Neuronal stem cell (in vitro differentiated cells): ENCODE measurements at regions not wholly inside any gene's neighbourhood (a gene's known extent, or its start where the extent isn't known, plus 50 kb on each side); places are given as distances from the start of the nearest gene placed in this dataset.

Experiments
- DNase-seq: peaks from one replicate; pipeline ENCODE4 v3.0.0-alpha.2; 2013; ENCODE audit warnings: low spot score
- H2AFZ ChIP-seq: one replicate; pipeline ENCODE4 v1.6.1; 2013; ENCODE audit warnings: mild to moderate bottlenecking, low read length, inconsistent platforms
- H2AK5ac ChIP-seq: 2 replicates; pipeline ENCODE4 v1.6.1; 2013; ENCODE audit warnings: low read depth, mild to moderate bottlenecking, inconsistent platforms, low read length, moderate library complexity, mixed read lengths
- H2BK120ac ChIP-seq: 2 replicates; pipeline ENCODE4 v1.6.1; 2013; ENCODE audit warnings: low read depth, mild to moderate bottlenecking, inconsistent platforms, low read length, moderate library complexity, mixed read lengths
- H2BK12ac ChIP-seq: one replicate; pipeline ENCODE4 v1.6.1; 2013; ENCODE audit warnings: low read length, inconsistent platforms
- H2BK15ac ChIP-seq: 2 replicates; pipeline ENCODE4 v1.6.1; 2013; ENCODE audit warnings: mild to moderate bottlenecking, low read length, inconsistent platforms, mixed read lengths
- H2BK5ac ChIP-seq: one replicate; pipeline ENCODE4 v1.6.1; 2013; ENCODE audit warnings: inconsistent platforms, mild to moderate bottlenecking, low read length, moderate library complexity
- H3K14ac ChIP-seq: one replicate; pipeline ENCODE4 v1.6.1; 2013; ENCODE audit warnings: low read length, inconsistent platforms
- H3K18ac ChIP-seq: 2 replicates; pipeline ENCODE4 v1.6.1; 2013; ENCODE audit warnings: low read length, inconsistent platforms
- H3K23ac ChIP-seq: 2 replicates; pipeline ENCODE4 v1.6.1; 2013; ENCODE audit warnings: low read depth, mild to moderate bottlenecking, mixed read lengths, low read length, inconsistent platforms; ENCODE audit not compliant: poor library complexity
- H3K27ac ChIP-seq: replicated peaks from 3 replicates; pipeline ENCODE4 v1.5.1; 2013; ENCODE audit warnings: low read length, inconsistent platforms
- H3K27me3 ChIP-seq, 3 experiments: 2 replicates each; pipeline ENCODE4 v1.6.1; 2013; ENCODE audit warnings: low read length in 3 of 3, mild to moderate bottlenecking in 2 of 3, inconsistent platforms in 1 of 3, low read depth in 1 of 3, mixed read lengths in 1 of 3, moderate library complexity in 1 of 3; ENCODE audit not compliant: control insufficient read depth in 3 of 3, insufficient read depth in 3 of 3
- H3K36me3 ChIP-seq, 2 donors: replicated peaks in 1 of 2; 2 replicates each; pipeline ENCODE4 v1.6.1; 2013; ENCODE audit warnings: low read length in 2 of 2; ENCODE audit not compliant: control insufficient read depth in 2 of 2, insufficient read depth in 2 of 2
- H3K4ac ChIP-seq: 2 replicates; pipeline ENCODE4 v1.6.1; 2013; ENCODE audit warnings: inconsistent platforms, mild to moderate bottlenecking, low read length, moderate library complexity
- H3K4me1 ChIP-seq, 2 donors: 1 replicate in 1 of 2; 2 replicates in 1 of 2; pipeline ENCODE4 v1.6.1; 2013; ENCODE audit warnings: low read length in 2 of 2, low read depth in 1 of 2; ENCODE audit not compliant: control insufficient read depth in 2 of 2, insufficient read depth in 1 of 2
- H3K4me2 ChIP-seq: one replicate; pipeline ENCODE4 v1.6.1; 2013; ENCODE audit warnings: mild to moderate bottlenecking, low read length, inconsistent platforms; ENCODE audit not compliant: insufficient read depth, poor library complexity, severe bottlenecking
- H3K4me3 ChIP-seq, 2 donors: 2 replicates each; pipeline ENCODE4 v1.5.1; 2013; ENCODE audit warnings: low read length in 2 of 2, mild to moderate bottlenecking in 2 of 2, inconsistent platforms in 1 of 2, moderate library complexity in 1 of 2
- H3K79me1 ChIP-seq: one replicate; pipeline ENCODE4 v1.6.1; 2013; ENCODE audit warnings: low read depth, mild to moderate bottlenecking, inconsistent platforms, low read length, moderate library complexity
- H3K9ac ChIP-seq: one replicate; pipeline ENCODE4 v1.6.1; 2013; ENCODE audit warnings: mild to moderate bottlenecking, low read depth, low read length, inconsistent platforms; ENCODE audit not compliant: poor library complexity
- H3K9me3 ChIP-seq, 2 donors: replicated peaks in 1 of 2; 2 replicates each; pipeline versions ENCODE3 to v1.6.1; 2013; ENCODE audit warnings: low read length in 2 of 2, mild to moderate bottlenecking in 2 of 2, inconsistent platforms in 1 of 2, low read depth in 1 of 2, mixed read lengths in 1 of 2, moderate library complexity in 1 of 2; ENCODE audit not compliant: control insufficient read depth in 2 of 2, insufficient read depth in 1 of 2
- H4K8ac ChIP-seq: one replicate; pipeline ENCODE4 v1.6.1; 2013; ENCODE audit warnings: low read depth, mild to moderate bottlenecking, inconsistent platforms, low read length, moderate library complexity
- H4K91ac ChIP-seq: one replicate; pipeline ENCODE4 v1.6.1; 2013; ENCODE audit warnings: low read length, low read depth, mild to moderate bottlenecking, inconsistent platforms; ENCODE audit not compliant: poor library complexity
- WGBS, 2 donors: extraction: QIAGEN DNeasy Blood & Tissue Kit; methylation state at CpG; one replicate each; pipeline ENCODE4 v1.1.7; 2013; ENCODE audit warnings: missing lambda C conversion rate in 2 of 2, mixed read lengths in 1 of 2; ENCODE audit not compliant: insufficient read length in 2 of 2, insufficient replicate concordance in 1 of 2; ENCODE audit errors: extremely low coverage in 2 of 2; 5-methylcytosine and 5-hydroxymethylcytosine counted together

- Histone ChIP-seq H2BK12ac (peak overlapping the region; percentile 26), H3K79me1 (no peaks in the 10 kb centered on the region), H3K9me3 (peaks cover 3% of the 10 kb centered on the region in 2 donors), H2BK5ac (no peak overlapping the region), H2BK120ac (no peak overlapping the region), H3K18ac (no peak overlapping the region), H3K23ac (peak overlapping the region; percentile 11), H3K4me3 (peak overlapping the region in 1 of 2 donors; percentile 3), H3K27me3 (peaks cover 0 to 14% (median 0%) of the 10 kb centered on the region in 3 experiments), H4K91ac (peak overlapping the region; percentile 35), H3K4ac (no peak overlapping the region), H2AK5ac (peak overlapping the region; percentile 53), H3K4me1 (peaks cover 3 to 6% of the 10 kb centered on the region in 2 donors), H3K27ac (no peak overlapping the region), H3K14ac (peak overlapping the region; percentile 84), H3K9ac (no peak overlapping the region), H4K8ac (no peak overlapping the region), H2BK15ac (no peak overlapping the region), H2AFZ (no peak overlapping the region), H3K36me3 (no peaks in the 10 kb centered on the region), H3K4me2 (no peak overlapping the region)
- no peak for DNase-seq
- no CpG with 5 or more reads among the region's 24 CpGs for WGBS, 2 donors
These were observed 56.2 kb upstream of the DPYSL4 start for GRCh38 chr10:132130286-132131265.

GRCh38 chr10:132131581-132132420 lies 54.9 kb upstream of the DPYSL4 start:
- no peak overlapping the region for H4K8ac ChIP-seq
- H3K9ac ChIP-seq: peak overlapping the region; percentile 15
- no peak overlapping the region for H3K4me3 ChIP-seq
- H3K18ac ChIP-seq: peak overlapping the region; percentile 75
- peaks cover 3% of the 10 kb centered on the region in 2 donors for H3K9me3 ChIP-seq
- no peak overlapping the region for H2BK120ac ChIP-seq
- H2BK15ac ChIP-seq: no peak overlapping the region
- no peak overlapping the region for H2BK12ac ChIP-seq
- no peak for DNase-seq
- no peak overlapping the region for H3K4ac ChIP-seq
- H3K27me3 ChIP-seq: peaks cover 0 to 11% (median 0%) of the 10 kb centered on the region in 3 experiments
- H2AK5ac ChIP-seq: peak overlapping the region; percentile 68
- H3K36me3 ChIP-seq: no peaks in the 10 kb centered on the region
- no peak overlapping the region for H2BK5ac ChIP-seq
- WGBS, 2 donors: no CpG with 5 or more reads among the region's 22 CpGs
- no peak overlapping the region for H3K14ac ChIP-seq
- H3K27ac ChIP-seq: no peak overlapping the region
- no peak overlapping the region for H3K4me2 ChIP-seq
- H3K79me1 ChIP-seq: no peaks in the 10 kb centered on the region
- H2AFZ ChIP-seq: peak overlapping the region; percentile 80
- peaks cover 3 to 6% of the 10 kb centered on the region in 2 donors for H3K4me1 ChIP-seq
- H3K23ac ChIP-seq: peak overlapping the region; percentile 20
- H4K91ac ChIP-seq: no peak overlapping the region

GRCh38 chr10:132132421-132132841 lies 54.3 kb upstream of the DPYSL4 start:
- H3K9ac ChIP-seq: peak overlapping the region; percentile 25
- no peak overlapping the region for H4K8ac ChIP-seq
- H3K4me1 ChIP-seq: peaks cover 3 to 6% of the 10 kb centered on the region in 2 donors
- H3K4me2 ChIP-seq: no peak overlapping the region
- H2BK5ac ChIP-seq: no peak overlapping the region
- H3K4me3 ChIP-seq: no peak overlapping the region
- WGBS, 2 donors: no CpG with 5 or more reads among the region's 16 CpGs
- H3K14ac ChIP-seq: no peak overlapping the region
- peaks cover 0 to 11% (median 0%) of the 10 kb centered on the region in 3 experiments for H3K27me3 ChIP-seq
- H3K79me1 ChIP-seq: no peaks in the 10 kb centered on the region
- H2AFZ ChIP-seq: peak overlapping the region; percentile 80
- no peak overlapping the region for H2BK12ac ChIP-seq
- no peak overlapping the region for H3K23ac ChIP-seq
- H2BK15ac ChIP-seq: no peak overlapping the region
- H3K9me3 ChIP-seq: peaks cover 3% of the 10 kb centered on the region in 2 donors
- no peak overlapping the region for H3K27ac ChIP-seq
- no peak overlapping the region for H3K4ac ChIP-seq
- peak overlapping the region; percentile 32 for H3K18ac ChIP-seq
- H2BK120ac ChIP-seq: no peak overlapping the region
- H2AK5ac ChIP-seq: no peak overlapping the region
- no peaks in the 10 kb centered on the region for H3K36me3 ChIP-seq
- H4K91ac ChIP-seq: no peak overlapping the region
- no peak for DNase-seq
